GM13977 (cell line): ENCODE measurements at regions not wholly inside any gene's neighbourhood (a gene's known extent, or its start where the extent isn't known, plus 50 kb on each side); places are given as distances from the start of the nearest gene placed in this dataset.

Source experiments
- DNase-seq: peaks from one replicate; pipeline ENCODE4 v3.0.0; 2012; ENCODE audit warnings: low spot score
- in situ Hi-C: fragments of 300-500 bp; cut with MboI; formaldehyde crosslinking; loops from one replicate; pipeline ENCODE4 v1.12.0; 2022; ENCODE audit warnings: low sequenced_read_pairs, low pct_unique_long_range_greater_than_20kb, mixed read lengths, inconsistent platforms; ENCODE audit not compliant: unreplicated experiment
- TF ChIP-seq, protein P1 (sequence below): IDR thresholded peaks from 2 replicates; pipeline ENCODE4 v1.5.1; 2012; ENCODE audit warnings: mild to moderate bottlenecking, control low read depth; ENCODE audit not compliant: insufficient read depth; ENCODE audit errors: extremely low read depth, missing control alignments

- no peak for DNase-seq
- TF ChIP-seq, protein P1, sequence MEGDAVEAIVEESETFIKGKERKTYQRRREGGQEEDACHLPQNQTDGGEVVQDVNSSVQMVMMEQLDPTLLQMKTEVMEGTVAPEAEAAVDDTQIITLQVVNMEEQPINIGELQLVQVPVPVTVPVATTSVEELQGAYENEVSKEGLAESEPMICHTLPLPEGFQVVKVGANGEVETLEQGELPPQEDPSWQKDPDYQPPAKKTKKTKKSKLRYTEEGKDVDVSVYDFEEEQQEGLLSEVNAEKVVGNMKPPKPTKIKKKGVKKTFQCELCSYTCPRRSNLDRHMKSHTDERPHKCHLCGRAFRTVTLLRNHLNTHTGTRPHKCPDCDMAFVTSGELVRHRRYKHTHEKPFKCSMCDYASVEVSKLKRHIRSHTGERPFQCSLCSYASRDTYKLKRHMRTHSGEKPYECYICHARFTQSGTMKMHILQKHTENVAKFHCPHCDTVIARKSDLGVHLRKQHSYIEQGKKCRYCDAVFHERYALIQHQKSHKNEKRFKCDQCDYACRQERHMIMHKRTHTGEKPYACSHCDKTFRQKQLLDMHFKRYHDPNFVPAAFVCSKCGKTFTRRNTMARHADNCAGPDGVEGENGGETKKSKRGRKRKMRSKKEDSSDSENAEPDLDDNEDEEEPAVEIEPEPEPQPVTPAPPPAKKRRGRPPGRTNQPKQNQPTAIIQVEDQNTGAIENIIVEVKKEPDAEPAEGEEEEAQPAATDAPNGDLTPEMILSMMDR, result no peak
- in situ Hi-C loops, result no loop called here
Measured at GRCh38 chr3:87614998-87615397, 338.6 kb upstream of the POU1F1 start.

- in situ Hi-C loops, result no loop called here
- TF ChIP-seq, protein P1, result no peak
- DNase-seq, result no peak
Measured at GRCh38 chr3:87607234-87607633, 330.9 kb upstream of the POU1F1 start.

DNA sequence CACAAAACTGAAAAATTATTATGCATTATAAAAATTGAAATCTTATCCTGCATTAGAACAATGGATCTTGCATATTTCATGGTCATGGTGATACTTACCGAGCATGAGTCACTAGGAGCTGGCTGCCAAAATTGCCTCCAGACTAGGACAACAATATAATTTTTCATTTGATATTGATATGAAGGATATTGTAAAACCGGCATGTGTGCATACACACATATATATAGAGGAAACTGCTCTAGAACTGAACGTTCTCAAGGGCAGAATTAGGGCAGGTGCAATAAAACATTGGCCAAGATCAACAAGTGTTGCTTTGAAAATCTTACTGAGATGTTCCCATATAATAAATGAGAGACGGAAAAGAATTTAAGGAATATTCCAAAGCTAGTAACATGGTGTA, 319.4 kb upstream of the POU1F1 start:
- no peak for DNase-seq
- TF ChIP-seq, protein P1, result no peak
- in situ Hi-C loops, result no loop called here

DNA sequence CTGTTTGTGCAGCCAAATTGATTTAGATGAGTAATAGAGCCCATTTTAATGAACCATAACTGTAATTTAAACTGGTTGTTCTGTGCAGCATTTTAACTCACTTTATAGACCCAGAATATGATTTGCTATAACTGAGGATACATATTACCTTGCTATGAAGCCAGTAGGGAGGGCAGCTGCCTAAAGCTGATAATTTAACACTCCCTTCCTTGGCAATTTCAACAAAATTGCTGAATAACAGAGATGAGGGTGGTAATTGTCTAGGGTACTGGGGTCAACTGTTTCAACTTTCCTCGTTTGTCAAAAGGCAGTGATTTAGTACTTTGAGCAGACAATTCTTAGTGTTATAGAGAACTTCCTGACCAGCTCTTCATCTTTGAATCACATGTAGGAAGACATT, 304.9 kb upstream of the POU1F1 start:
- TF ChIP-seq, protein P1, result no peak
- in situ Hi-C loops, result no loop called here
- DNase-seq, result no peak

- TF ChIP-seq, protein P1, result no peak
- in situ Hi-C loops, result no loop called here
- DNase-seq, result no peak
Measured at GRCh38 chr3:87576752-87577151, 300.4 kb upstream of the POU1F1 start.

DNA sequence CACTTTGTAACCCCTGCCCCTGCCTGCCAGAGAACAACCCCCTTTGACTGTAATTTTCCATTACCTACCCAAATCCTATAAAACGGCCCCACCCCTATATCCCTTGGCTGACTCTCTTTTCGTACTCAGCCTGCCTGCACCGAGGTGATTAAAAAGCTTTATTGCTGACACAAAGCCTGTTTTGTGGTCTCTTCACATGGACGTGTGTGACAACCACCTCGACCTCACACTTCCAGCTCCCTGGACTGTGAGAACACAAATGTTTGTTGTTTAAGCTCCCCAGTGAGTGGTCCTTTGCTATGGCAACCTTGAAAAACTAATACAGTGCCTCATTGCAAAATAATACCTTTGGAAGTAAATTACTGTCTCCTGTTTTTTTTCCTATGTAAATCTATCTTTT, 299.2 kb upstream of the POU1F1 start:
- in situ Hi-C loops, result no loop called here
- TF ChIP-seq, protein P1, result no peak
- no peak for DNase-seq

GRCh38 chr3:87568331-87568730, 291.9 kb upstream of the POU1F1 start:
- in situ Hi-C loops, result no loop called here
- no peak for DNase-seq
- TF ChIP-seq, protein P1, result no peak
